AG10803 (cell line): ENCODE measurements at regions not wholly inside any gene's neighbourhood (a gene's known extent, or its start where the extent isn't known, plus 50 kb on each side); places are given as distances from the start of the nearest gene placed in this dataset.

Source experiments
- DNase-seq: peaks from one replicate; pipeline ENCODE4 v3.0.0; 2010; ENCODE audit warnings: low read depth
- H3K4me3 ChIP-seq: 2 replicates; pipeline ENCODE4 v1.5.1; 2011; ENCODE audit warnings: mild to moderate bottlenecking, low read length, control low read depth
- CTCF ChIP-seq: conservative IDR thresholded peaks from 2 replicates; pipeline ENCODE4 v1.5.1; 2011; ENCODE audit warnings: mild to moderate bottlenecking, low read length, control low read depth, inconsistent platforms

GRCh38 chr1:56189946-56190805 lies 389.2 kb downstream of the PLPP3 start:
- peak; percentile 38 for TF ChIP-seq CTCF
- no peak for DNase-seq
- H3K4me3 ChIP-seq, result no peak overlapping the region

GRCh38 chr1:56189454-56189853 lies 389.9 kb downstream of the PLPP3 start:
- DNase-seq, result no peak
- no peak overlapping the region for H3K4me3 ChIP-seq
- no peak for TF ChIP-seq CTCF

- TF ChIP-seq CTCF, result no peak
- no peak overlapping the region for H3K4me3 ChIP-seq
- no peak for DNase-seq
Measured at GRCh38 chr1:56188855-56189254, 390.5 kb downstream of the PLPP3 start.

- TF ChIP-seq CTCF, result no peak
- H3K4me3 ChIP-seq, result no peak overlapping the region
- peak; percentile 93 for DNase-seq
Measured at GRCh38 chr1:56188221-56188620, 391.1 kb downstream of the PLPP3 start.

GRCh38 chr1:56187405-56187804 lies 392.0 kb downstream of the PLPP3 start:
- no peak overlapping the region for H3K4me3 ChIP-seq
- DNase-seq, result no peak
- no peak for TF ChIP-seq CTCF

GRCh38 chr1:56185493-56185892 lies 393.9 kb downstream of the PLPP3 start:
- no peak for TF ChIP-seq CTCF
- no peak overlapping the region for H3K4me3 ChIP-seq
- DNase-seq, result no peak

GRCh38 chr1:56183151-56183550 lies 396.2 kb downstream of the PLPP3 start:
- no peak for TF ChIP-seq CTCF
- no peak for DNase-seq
- no peak overlapping the region for H3K4me3 ChIP-seq
